ENCODE measurements at regions not wholly inside any gene's neighbourhood (a gene's known extent, or its start where the extent isn't known, plus 50 kb on each side); places are given as distances from the start of the nearest gene placed in this dataset.
"Not testable (repeated sequence)": the region's sequence is repeated elsewhere in the genome, so short reads cannot be mapped to it uniquely, and the experiment has no call there.

DNA sequence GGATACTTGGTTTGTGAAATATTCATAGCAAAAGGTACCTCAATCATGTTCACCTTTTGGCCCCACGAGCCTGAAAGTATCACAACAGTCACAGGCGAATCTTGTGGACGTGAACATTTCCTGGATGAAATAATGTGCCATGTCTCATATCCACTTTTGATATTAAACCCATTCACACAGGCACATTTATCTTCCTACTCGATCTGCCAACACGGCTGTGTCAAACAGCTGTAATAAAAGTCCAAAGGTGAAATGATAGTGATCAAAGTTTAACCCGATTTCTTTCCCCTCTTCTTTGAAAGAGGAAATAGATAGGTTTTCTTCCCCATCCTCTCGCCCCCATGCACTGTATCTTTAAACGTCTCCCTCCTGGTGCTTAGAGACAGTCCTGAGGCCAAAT is 191.2 kb upstream of the PROX1 start:
- Histone ChIP-seq H2AFZ (replicated peaks; ENCODE audit: low read length, poor library complexity) (no peak overlapping the region), H3K23ac (ENCODE audit: low read depth, low read length) (no peak overlapping the region), H3K9me1 (ENCODE audit: insufficient read depth, low read length) (no peaks in the 10 kb centered on the region), H3K36me3 (ENCODE audit: control insufficient read depth, insufficient read depth, low read length) (no peaks in the 10 kb centered on the region), H2BK120ac (ENCODE audit: low read depth, low read length) (no peak overlapping the region), H2AK5ac (ENCODE audit: low read depth, low read length) (no peak overlapping the region), H3K4me2 (ENCODE audit: low read depth, low read length) (no peak overlapping the region), H3K79me1 (ENCODE audit: low read depth in 1 of 2, low read length in 2 of 2) (no peaks in the 10 kb centered on the region), H3K27ac (ENCODE audit: insufficient read depth, low read length) (no peak overlapping the region), H3K18ac (ENCODE audit: low read depth, low read length) (no peak overlapping the region), H2BK15ac (ENCODE audit: low read depth, low read length) (no peak overlapping the region), H3K4me3 (ENCODE audit: insufficient read depth, low read depth, low read length) (no peak overlapping the region), H4K91ac (ENCODE audit: insufficient read depth, low read depth, low read length) (no peak overlapping the region), H3K14ac (replicated peaks; ENCODE audit: low read depth, low read length) (no peak overlapping the region), H3K9me3 (ENCODE audit: control insufficient read depth, insufficient read depth, low read length) (peaks cover 3% of the 10 kb centered on the region), H3K27me3 (ENCODE audit: control insufficient read depth, insufficient read depth, low read length) (no peaks in the 10 kb centered on the region), H2BK5ac (ENCODE audit: low read depth, low read length, poor library complexity, severe bottlenecking) (no peak overlapping the region), H4K5ac (ENCODE audit: low read depth, low read length) (no peak overlapping the region), H4K8ac (ENCODE audit: low read depth in 2 of 2, low read length in 2 of 2) (no peak overlapping the region), H3K4ac (ENCODE audit: low read depth, low read length) (no peak overlapping the region), H2AK9ac (replicated peaks; ENCODE audit: low read depth, low read length, poor library complexity) (no peak overlapping the region), H4K20me1 (ENCODE audit: insufficient read depth, low read length) (no peaks in the 10 kb centered on the region), H2BK20ac (ENCODE audit: low read depth, low read length) (no peak overlapping the region), H3K9ac (ENCODE audit: low read depth, low read length) (no peak overlapping the region), H3K56ac (ENCODE audit: extremely low read depth, insufficient read depth, low read length) (no peak overlapping the region), H3K4me1 (ENCODE audit: control insufficient read depth, insufficient read depth, low read length) (no peaks in the 10 kb centered on the region)
- dilution Hi-C loops (cut with HindIII; ENCODE audit: low sequenced_read_pairs, unreplicated experiment): no loop called here
- in situ Hi-C loops (cut with MboI; ENCODE audit: low sequenced_read_pairs): no loop called here
- no TSS peak for BruUV-seq (replicated peaks)
- POLR2A ChIA-PET (ENCODE audit: unreplicated experiment): no interaction called here
- DNase-seq (no peak), ATAC-seq (ENCODE audit: low read depth) (no peak)
- 37% methylated on average over 3 of the region's 8 CpGs; no CpG with 5 or more reads in 1 of the 2 experiments for WGBS, 2 experiments (ENCODE audit: extremely low coverage in 2 of 2, insufficient read length in 1 of 2)
- intact Hi-C loops (cut with micrococcal nuclease): no loop called here
- CTCF ChIA-PET: no interaction called here
- TF ChIP-seq, protein P1, sequence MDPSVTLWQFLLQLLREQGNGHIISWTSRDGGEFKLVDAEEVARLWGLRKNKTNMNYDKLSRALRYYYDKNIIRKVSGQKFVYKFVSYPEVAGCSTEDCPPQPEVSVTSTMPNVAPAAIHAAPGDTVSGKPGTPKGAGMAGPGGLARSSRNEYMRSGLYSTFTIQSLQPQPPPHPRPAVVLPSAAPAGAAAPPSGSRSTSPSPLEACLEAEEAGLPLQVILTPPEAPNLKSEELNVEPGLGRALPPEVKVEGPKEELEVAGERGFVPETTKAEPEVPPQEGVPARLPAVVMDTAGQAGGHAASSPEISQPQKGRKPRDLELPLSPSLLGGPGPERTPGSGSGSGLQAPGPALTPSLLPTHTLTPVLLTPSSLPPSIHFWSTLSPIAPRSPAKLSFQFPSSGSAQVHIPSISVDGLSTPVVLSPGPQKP (IDR thresholded peaks at IDR 0.05; ENCODE audit: borderline replicate concordance, low read depth, low read length): no peak
- no peak for TF ChIP-seq RAD21 (IDR thresholded peaks at IDR 0.05; ENCODE audit: low read length)
- TF ChIP-seq MXI1 (IDR thresholded peaks at IDR 0.05; ENCODE audit: borderline replicate concordance, low read depth, low read length): no peak
- TF ChIP-seq RCOR1 (IDR thresholded peaks at IDR 0.05; ENCODE audit: insufficient replicate concordance, low read length): no peak
- TF ChIP-seq MAZ (IDR thresholded peaks at IDR 0.05; ENCODE audit: borderline replicate concordance, low read depth, low read length): no peak
- no peak for TF ChIP-seq RFX5 (IDR thresholded peaks at IDR 0.05; ENCODE audit: low read depth, low read length)
- TF ChIP-seq MAFK (IDR thresholded peaks at IDR 0.05; ENCODE audit: low read depth, low read length): no peak
- TF ChIP-seq SMC3 (IDR thresholded peaks at IDR 0.05; ENCODE audit: low read depth, low read length): no peak

DNA sequence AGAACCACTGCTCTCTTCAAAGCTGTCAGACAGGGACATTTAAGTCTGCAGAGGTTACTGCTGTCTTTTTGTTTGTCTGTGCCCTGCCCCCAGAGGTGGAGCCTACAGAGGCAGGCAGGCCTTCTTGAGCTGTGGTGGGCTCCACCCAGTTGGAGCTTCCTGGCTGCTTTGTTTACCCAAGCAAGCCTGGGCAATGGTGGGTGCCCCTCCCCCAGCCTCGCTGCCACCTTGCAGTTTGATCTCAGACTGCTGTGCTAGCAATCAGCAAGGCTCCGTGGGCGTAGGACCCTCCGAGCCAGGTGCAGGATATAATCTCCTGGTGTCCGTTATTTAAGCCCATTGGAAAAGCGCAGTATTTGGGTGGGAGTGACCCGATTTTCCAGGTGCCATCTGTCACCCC is 179.5 kb upstream of the PROX1 start:
- ATAC-seq (ENCODE audit: low read depth); dilution Hi-C loops (cut with HindIII; ENCODE audit: low sequenced_read_pairs, unreplicated experiment); H2BK5ac ChIP-seq (ENCODE audit: low read depth, low read length, poor library complexity, severe bottlenecking); in situ Hi-C loops (cut with MboI; ENCODE audit: low sequenced_read_pairs); H4K91ac ChIP-seq (ENCODE audit: insufficient read depth, low read depth, low read length); H3K4me2 ChIP-seq (ENCODE audit: low read depth, low read length); H3K27me3 ChIP-seq (ENCODE audit: control insufficient read depth, insufficient read depth, low read length); H3K36me3 ChIP-seq (ENCODE audit: control insufficient read depth, insufficient read depth, low read length); BruUV-seq (replicated peaks); POLR2A ChIA-PET (ENCODE audit: unreplicated experiment); H2BK120ac ChIP-seq (ENCODE audit: low read depth, low read length); intact Hi-C loops (cut with micrococcal nuclease); H4K8ac ChIP-seq (ENCODE audit: low read depth in 2 of 2, low read length in 2 of 2); H3K9me1 ChIP-seq (ENCODE audit: insufficient read depth, low read length); H4K20me1 ChIP-seq (ENCODE audit: insufficient read depth, low read length); H4K5ac ChIP-seq (ENCODE audit: low read depth, low read length); H3K9ac ChIP-seq (ENCODE audit: low read depth, low read length); H3K27ac ChIP-seq (ENCODE audit: insufficient read depth, low read length); H3K9me3 ChIP-seq (ENCODE audit: control insufficient read depth, insufficient read depth, low read length); H2AK5ac ChIP-seq (ENCODE audit: low read depth, low read length); H3K14ac ChIP-seq (replicated peaks; ENCODE audit: low read depth, low read length); H3K4ac ChIP-seq (ENCODE audit: low read depth, low read length); H3K4me1 ChIP-seq (ENCODE audit: control insufficient read depth, insufficient read depth, low read length); H3K23ac ChIP-seq (ENCODE audit: low read depth, low read length); H3K18ac ChIP-seq (ENCODE audit: low read depth, low read length); H3K79me1 ChIP-seq (ENCODE audit: low read depth in 1 of 2, low read length in 2 of 2); H2BK20ac ChIP-seq (ENCODE audit: low read depth, low read length); H2BK15ac ChIP-seq (ENCODE audit: low read depth, low read length); H3K4me3 ChIP-seq (ENCODE audit: insufficient read depth, low read depth, low read length); H3K56ac ChIP-seq (ENCODE audit: extremely low read depth, insufficient read depth, low read length); DNase-seq; H2AK9ac ChIP-seq (replicated peaks; ENCODE audit: low read depth, low read length, poor library complexity); H2AFZ ChIP-seq (replicated peaks; ENCODE audit: low read length, poor library complexity); CTCF ChIA-PET: not testable (repeated sequence)
- no CpG with 5 or more reads among the region's 7 CpGs for WGBS, 2 experiments (ENCODE audit: extremely low coverage in 2 of 2, insufficient read length in 1 of 2)

All from IMR-90 (cell line).